KMS-11 (cell line): ENCODE measurements at regions not wholly inside any gene's neighbourhood (a gene's known extent, or its start where the extent isn't known, plus 50 kb on each side); places are given as distances from the start of the nearest gene placed in this dataset.
"Not testable (repeated sequence)": the region's sequence is repeated elsewhere in the genome, so short reads cannot be mapped to it uniquely, and the experiment has no call there.

Experiments
- H2AFZ ChIP-seq: fragments of 200-600 bp; sonication (generic); 2 replicates; pipeline ENCODE4 v1.6.1; 2016; ENCODE audit warnings: antibody characterized with exemption, mixed run types, low read depth
- H3K27ac ChIP-seq: fragments of 200-600 bp; sonication (generic); 2 replicates; pipeline ENCODE4 v1.6.1; 2016; ENCODE audit warnings: mild to moderate bottlenecking, mixed run types
- H3K27me3 ChIP-seq: fragments of 200-600 bp; sonication (generic); 2 replicates; pipeline ENCODE4 v1.6.1; 2017; ENCODE audit warnings: mild to moderate bottlenecking, low read depth, mixed run types, moderate library complexity; ENCODE audit not compliant: insufficient read depth
- H3K36me3 ChIP-seq: fragments of 200-600 bp; sonication (generic); 2 replicates; pipeline ENCODE4 v1.6.1; 2017; ENCODE audit warnings: mild to moderate bottlenecking, mixed run types; ENCODE audit not compliant: insufficient read depth
- H3K4me1 ChIP-seq: fragments of 200-600 bp; sonication (generic); 2 replicates; pipeline ENCODE4 v1.6.1; 2016; ENCODE audit warnings: mild to moderate bottlenecking, low read depth, mixed run types; ENCODE audit not compliant: poor library complexity, severe bottlenecking
- H3K4me2 ChIP-seq: fragments of 200-600 bp; sonication (generic); 2 replicates; pipeline ENCODE4 v1.7.0; 2016; ENCODE audit warnings: mild to moderate bottlenecking, mixed run types
- H3K4me3 ChIP-seq: fragments of 200-600 bp; sonication (generic); IDR thresholded peaks from 2 replicates; pipeline ENCODE4 v1.6.1; 2017; ENCODE audit warnings: low read depth, low read length, mixed read lengths; ENCODE audit not compliant: insufficient read depth
- H3K79me2 ChIP-seq: fragments of 200-600 bp; sonication (generic); 2 replicates; pipeline ENCODE4 v1.6.1; 2016; ENCODE audit warnings: low read depth, mixed run types; ENCODE audit not compliant: insufficient read depth
- H3K9ac ChIP-seq: fragments of 200-600 bp; sonication (generic); 2 replicates; pipeline ENCODE4 v1.6.1; 2016; ENCODE audit warnings: mild to moderate bottlenecking, mixed run types
- H4K20me1 ChIP-seq: fragments of 200-600 bp; sonication (generic); 2 replicates; pipeline ENCODE4 v1.6.1; 2016; ENCODE audit warnings: mild to moderate bottlenecking, mixed run types; ENCODE audit not compliant: insufficient read depth
- TF ChIP-seq, protein P1 (sequence below): fragments of 200-600 bp; sonication (generic); conservative IDR thresholded peaks from 2 replicates; pipeline ENCODE4 v1.6.1; 2017; ENCODE audit warnings: low read depth, mild to moderate bottlenecking, antibody characterized with exemption, low read length, moderate library complexity, mixed read lengths

DNA sequence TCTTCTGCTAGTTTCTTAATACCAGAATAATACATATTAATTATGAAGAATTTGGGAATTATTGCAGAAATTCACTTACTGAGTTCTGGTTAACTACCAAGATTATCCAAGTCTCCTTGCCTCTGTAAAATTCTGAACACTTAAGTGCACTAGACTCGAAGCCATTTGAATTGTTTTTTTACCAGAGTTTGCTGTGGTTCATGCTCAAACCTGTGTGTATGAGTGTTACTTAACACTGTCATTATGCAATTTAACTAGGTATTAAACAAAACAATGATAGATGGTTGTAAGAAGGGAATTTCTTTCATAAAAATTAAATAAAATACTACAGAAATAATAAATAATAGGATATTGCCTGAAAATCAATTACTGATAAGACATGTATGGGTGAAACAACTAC lies 145.6 kb upstream of the FAT4 start:
- H3K79me2 ChIP-seq, result no peaks in the 10 kb centered on the region
- H3K27ac ChIP-seq, result no peak overlapping the region
- no peaks in the 10 kb centered on the region for H3K27me3 ChIP-seq
- no peaks in the 10 kb centered on the region for H3K4me1 ChIP-seq
- H3K4me2 ChIP-seq, result no peak overlapping the region
- H3K9ac ChIP-seq, result no peak overlapping the region
- no peaks in the 10 kb centered on the region for H4K20me1 ChIP-seq
- H3K36me3 ChIP-seq, result no peaks in the 10 kb centered on the region
- H2AFZ ChIP-seq, result no peak overlapping the region
- no peak overlapping the region for H3K4me3 ChIP-seq
- TF ChIP-seq, protein P1, sequence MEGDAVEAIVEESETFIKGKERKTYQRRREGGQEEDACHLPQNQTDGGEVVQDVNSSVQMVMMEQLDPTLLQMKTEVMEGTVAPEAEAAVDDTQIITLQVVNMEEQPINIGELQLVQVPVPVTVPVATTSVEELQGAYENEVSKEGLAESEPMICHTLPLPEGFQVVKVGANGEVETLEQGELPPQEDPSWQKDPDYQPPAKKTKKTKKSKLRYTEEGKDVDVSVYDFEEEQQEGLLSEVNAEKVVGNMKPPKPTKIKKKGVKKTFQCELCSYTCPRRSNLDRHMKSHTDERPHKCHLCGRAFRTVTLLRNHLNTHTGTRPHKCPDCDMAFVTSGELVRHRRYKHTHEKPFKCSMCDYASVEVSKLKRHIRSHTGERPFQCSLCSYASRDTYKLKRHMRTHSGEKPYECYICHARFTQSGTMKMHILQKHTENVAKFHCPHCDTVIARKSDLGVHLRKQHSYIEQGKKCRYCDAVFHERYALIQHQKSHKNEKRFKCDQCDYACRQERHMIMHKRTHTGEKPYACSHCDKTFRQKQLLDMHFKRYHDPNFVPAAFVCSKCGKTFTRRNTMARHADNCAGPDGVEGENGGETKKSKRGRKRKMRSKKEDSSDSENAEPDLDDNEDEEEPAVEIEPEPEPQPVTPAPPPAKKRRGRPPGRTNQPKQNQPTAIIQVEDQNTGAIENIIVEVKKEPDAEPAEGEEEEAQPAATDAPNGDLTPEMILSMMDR, result no peak

DNA sequence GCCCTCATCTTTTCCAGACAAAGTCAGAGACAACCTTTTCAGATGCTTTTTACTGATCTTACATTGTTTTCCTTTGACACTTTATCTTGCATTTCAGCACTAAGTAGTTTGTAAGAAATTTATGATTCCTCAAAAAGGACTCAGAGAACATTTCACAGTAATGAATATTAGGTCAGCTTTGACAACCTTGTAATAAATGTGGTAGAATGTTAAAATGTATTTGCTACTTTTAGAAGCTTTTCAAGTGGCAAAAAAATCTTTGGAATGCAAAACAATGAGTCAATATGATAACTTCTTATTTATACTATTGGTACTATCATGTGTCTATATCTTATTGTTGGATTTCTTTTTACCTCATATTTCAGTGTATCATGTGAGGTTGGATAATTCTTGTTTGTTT lies 146.2 kb upstream of the FAT4 start:
- no peak overlapping the region for H3K27ac ChIP-seq
- no peak overlapping the region for H3K4me3 ChIP-seq
- H3K4me1 ChIP-seq, result no peaks in the 10 kb centered on the region
- TF ChIP-seq, protein P1, result no peak
- H3K9ac ChIP-seq, result no peak overlapping the region
- no peaks in the 10 kb centered on the region for H3K27me3 ChIP-seq
- no peaks in the 10 kb centered on the region for H3K79me2 ChIP-seq
- H4K20me1 ChIP-seq, result no peaks in the 10 kb centered on the region
- H3K36me3 ChIP-seq, result no peaks in the 10 kb centered on the region
- H2AFZ ChIP-seq, result no peak overlapping the region
- H3K4me2 ChIP-seq, result no peak overlapping the region

DNA sequence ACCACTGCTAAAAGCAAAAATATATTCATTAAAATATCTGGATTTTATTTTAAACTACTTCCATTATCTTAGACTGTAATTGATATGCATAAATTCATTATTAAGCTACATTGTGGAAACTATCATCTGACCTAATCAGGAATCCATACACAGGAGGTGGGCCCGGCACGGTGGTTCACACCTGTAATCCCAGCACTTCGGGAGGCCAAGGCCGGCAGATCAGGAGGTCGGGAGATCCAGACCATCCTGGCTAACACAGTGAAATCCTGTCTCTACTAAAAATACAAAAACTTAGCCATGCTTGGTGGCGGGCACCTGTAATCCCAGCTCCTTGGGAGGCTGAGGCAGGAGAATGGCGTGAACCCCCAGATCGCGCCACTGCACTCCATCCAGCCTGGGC lies 148.7 kb upstream of the FAT4 start:
- not testable (repeated sequence) for H2AFZ ChIP-seq, H3K4me2 ChIP-seq, H3K4me1 ChIP-seq, H3K4me3 ChIP-seq, H3K79me2 ChIP-seq, H3K27me3 ChIP-seq, H4K20me1 ChIP-seq, H3K9ac ChIP-seq, H3K36me3 ChIP-seq, H3K27ac ChIP-seq

DNA sequence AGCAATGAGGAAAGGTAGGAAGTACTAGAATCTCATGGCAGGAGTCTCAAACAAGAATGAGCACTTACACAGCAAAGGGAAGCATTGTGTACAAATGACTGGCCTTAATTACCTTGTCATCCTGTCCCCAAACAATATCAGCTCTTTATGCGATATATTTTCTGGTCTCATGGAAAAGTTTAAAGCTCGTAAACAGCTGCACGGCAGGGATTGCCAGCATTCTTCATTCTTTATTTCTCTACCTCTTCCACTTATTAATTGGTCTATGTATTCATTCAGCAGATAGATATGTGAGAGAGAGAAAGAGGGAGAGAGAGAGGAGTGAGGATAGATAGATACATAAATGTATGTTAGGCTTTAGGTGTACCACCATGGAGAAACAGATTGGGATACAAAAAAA lies 155.8 kb upstream of the FAT4 start:
- H2AFZ ChIP-seq, result no peak overlapping the region

DNA sequence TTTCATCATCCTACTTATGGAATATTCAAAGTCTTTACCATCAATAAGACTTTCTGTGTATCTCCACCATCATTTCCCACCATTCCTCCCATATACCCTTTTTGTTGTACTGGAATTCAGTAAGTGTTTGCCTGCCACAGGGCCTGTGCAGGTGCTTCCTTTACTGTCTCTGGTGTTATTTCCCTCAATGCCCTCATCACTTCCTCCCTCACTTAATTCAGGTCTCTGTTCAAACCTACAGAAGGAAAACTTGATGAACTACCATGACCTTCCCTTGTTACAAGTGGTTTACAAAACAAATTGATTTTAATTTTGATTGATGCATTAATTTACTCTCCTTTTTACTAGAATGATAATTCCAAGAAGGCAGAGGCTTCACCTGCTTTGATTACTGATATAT lies 159.5 kb upstream of the FAT4 start:
- no peaks in the 10 kb centered on the region for H3K27me3 ChIP-seq
- no peak overlapping the region for H3K4me2 ChIP-seq
- no peaks in the 10 kb centered on the region for H3K36me3 ChIP-seq
- no peak overlapping the region for H3K4me3 ChIP-seq
- no peak overlapping the region for H2AFZ ChIP-seq
- no peak overlapping the region for H3K27ac ChIP-seq
- H3K79me2 ChIP-seq, result no peaks in the 10 kb centered on the region
- TF ChIP-seq, protein P1, result no peak
- H3K4me1 ChIP-seq, result no peaks in the 10 kb centered on the region
- no peak overlapping the region for H3K9ac ChIP-seq
- H4K20me1 ChIP-seq, result no peaks in the 10 kb centered on the region

More for the DNA sequence above, 155.8 kb upstream of the FAT4 start:
- H3K27me3 ChIP-seq, result no peaks in the 10 kb centered on the region
- no peak overlapping the region for H3K4me3 ChIP-seq
- TF ChIP-seq, protein P1, result no peak
- no peaks in the 10 kb centered on the region for H3K79me2 ChIP-seq
- no peaks in the 10 kb centered on the region for H4K20me1 ChIP-seq
- H3K4me2 ChIP-seq, result no peak overlapping the region
- no peaks in the 10 kb centered on the region for H3K36me3 ChIP-seq
- no peak overlapping the region for H3K9ac ChIP-seq
- H3K4me1 ChIP-seq, result no peaks in the 10 kb centered on the region
- no peak overlapping the region for H3K27ac ChIP-seq
